Breast epithelium (tissue), 3 donors: ENCODE measurements at regions not wholly inside any gene's neighbourhood (a gene's known extent, or its start where the extent isn't known, plus 50 kb on each side); places are given as distances from the start of the nearest gene placed in this dataset.

Source experiments
- CTCF ChIP-seq, 3 donors: fragments of 450-650 bp; IDR thresholded peaks; one replicate each; pipeline ENCODE4 v1.5.1; 2016 to 2017; ENCODE audit warnings: antibody characterized with exemption in 3 of 3, mild to moderate bottlenecking in 3 of 3, moderate library complexity in 3 of 3
- POLR2A ChIP-seq: fragments of 450-650 bp; IDR thresholded peaks from one replicate; pipeline ENCODE4 v1.6.1; 2016; ENCODE audit warnings: antibody characterized with exemption, mild to moderate bottlenecking, moderate library complexity

- no peak for TF ChIP-seq CTCF (IDR thresholded peaks at IDR 0.05)
- no peak for TF ChIP-seq POLR2A
Observed at GRCh38 chr9:2262386-2263071, 247.4 kb downstream of the SMARCA2 start.
